Astrocyte of the cerebellum (primary cell): ENCODE measurements at regions not wholly inside any gene's neighbourhood (a gene's known extent, or its start where the extent isn't known, plus 50 kb on each side); places are given as distances from the start of the nearest gene placed in this dataset.

ENCODE experiments used
- DNase-seq: peaks from one replicate; pipeline ENCODE4 v3.0.0-alpha.2; 2011; ENCODE audit warnings: low read depth
- H3K4me3 ChIP-seq: 2 replicates; pipeline ENCODE4 v1.5.1; 2011; ENCODE audit warnings: mild to moderate bottlenecking, low read depth, low read length, moderate library complexity
- CTCF ChIP-seq: IDR thresholded peaks from 2 replicates; pipeline ENCODE4 v1.5.1; 2012; ENCODE audit warnings: low read length, low read depth, moderate library complexity, mild to moderate bottlenecking; ENCODE audit errors: missing control alignments
- in situ Hi-C: cut with HindIII; loops from 2 replicates; pipeline ENCODE4 v1.10.0; 2017; ENCODE audit warnings: low sequenced_read_pairs

GRCh38 chr7:153130052-153130451 lies 370.5 kb downstream of the ACTR3B start:
- no peak for TF ChIP-seq CTCF
- DNase-seq: no peak

GRCh38 chr7:153151766-153152165 lies 392.2 kb downstream of the ACTR3B start:
- H3K4me3 ChIP-seq: no peak overlapping the region
- TF ChIP-seq CTCF: no peak
- DNase-seq: no peak
- in situ Hi-C loops: no loop called here

More at GRCh38 chr7:153130052-153130451, 370.5 kb downstream of the ACTR3B start:
- in situ Hi-C loops: no loop called here
- no peak overlapping the region for H3K4me3 ChIP-seq

- in situ Hi-C loops: no loop called here
- no peak for DNase-seq
- TF ChIP-seq CTCF: no peak
- no peak overlapping the region for H3K4me3 ChIP-seq
These were observed 393.4 kb downstream of the ACTR3B start for GRCh38 chr7:153152801-153153422.

GRCh38 chr7:153158149-153158548 lies 398.6 kb downstream of the ACTR3B start:
- in situ Hi-C loops: no loop called here

GRCh38 chr7:153170287-153170686 lies 410.7 kb downstream of the ACTR3B start:
- TF ChIP-seq CTCF: no peak
- H3K4me3 ChIP-seq: no peak overlapping the region
- in situ Hi-C loops: no loop called here
- no peak for DNase-seq

More at GRCh38 chr7:153158149-153158548, 398.6 kb downstream of the ACTR3B start:
- no peak overlapping the region for H3K4me3 ChIP-seq
- no peak for TF ChIP-seq CTCF
- DNase-seq: no peak

- TF ChIP-seq CTCF: no peak
- DNase-seq: no peak
- in situ Hi-C loops: no loop called here
- no peak overlapping the region for H3K4me3 ChIP-seq
These were observed 426.4 kb downstream of the ACTR3B start for GRCh38 chr7:153185936-153186335.
